K562 (cell line): ENCODE measurements at regions not wholly inside any gene's neighbourhood (a gene's known extent, or its start where the extent isn't known, plus 50 kb on each side); places are given as distances from the start of the nearest gene placed in this dataset.

ENCODE experiments used
- ATAC-seq: fragments of 200-7000 bp; cut with Tn5 transposase; 3 replicates; pipeline ENCODE4 v1.9.1; 2020; ENCODE audit warnings: moderate library complexity
- BruUV-seq: library from RNA; stranded (reverse); fragments of 400-500 nt; replicated peaks from 2 replicates; lab custom pipeline; 2021; lab: Mats Ljungman, UMichigan
- CTCF ChIA-PET: fragments of 300-600 bp; formaldehyde crosslinking; extraction: SDS; loops from one replicate; lab custom pipeline; 2021; ENCODE audit warnings: low intra/inter-chr PET ratio; lab: Yijun Ruan, JAX
- POLR2A ChIA-PET: fragments of 300-600, 350-650 bp; sonication (Branson Sonifier 250); formaldehyde crosslinking; extraction: SDS; loops from one replicate; lab custom pipeline; 2021; ENCODE audit warnings: antibody characterized with exemption, inconsistent platforms; lab: Yijun Ruan, JAX
- DNase-seq, 4 experiments: peaks; one replicate each; pipeline versions ENCODE4 v3.0.0 to v3.0.0-alpha.2; 2011 to 2018; ENCODE audit warnings: low spot score in 3 of 4, mixed read lengths in 3 of 4; ENCODE audit errors: extremely low read depth in 1 of 4
- FAIRE-seq: peaks from 2 replicates; lab custom pipeline; 2011; peaks lifted over from hg19 to GRCh38; lab: Jason Lieb, UNC
- H2AFZ ChIP-seq: 2 replicates; pipeline ENCODE4 v1.6.0; 2011; ENCODE audit warnings: low read depth, low read length, control low read depth, inconsistent platforms
- H3K27ac ChIP-seq: fragments of 200-600 bp; 3 replicates; pipeline ENCODE4 v1.8.0; 2011; ENCODE audit warnings: low read depth, mild to moderate bottlenecking, control low read depth, inconsistent platforms, low read length, moderate library complexity, mixed read lengths; ENCODE audit errors: extremely low read depth
- H3K27me3 ChIP-seq, 2 experiments: fragments of 300-600 bp in 1 of 2; 2 replicates in 1 of 2; 3 replicates in 1 of 2; pipeline versions ENCODE4 v1.6.0 to v1.8.0; 2011; ENCODE audit warnings: inconsistent platforms in 2 of 2, low read length in 2 of 2, mild to moderate bottlenecking in 1 of 2, mixed read lengths in 1 of 2, moderate library complexity in 1 of 2; ENCODE audit not compliant: control insufficient read depth in 2 of 2, insufficient read depth in 2 of 2
- H3K36me3 ChIP-seq: fragments of 300-600 bp; 3 replicates; pipeline ENCODE4 v1.8.0; 2011; ENCODE audit warnings: mild to moderate bottlenecking, low read length, inconsistent platforms; ENCODE audit not compliant: control insufficient read depth, insufficient read depth
- H3K4me1 ChIP-seq, 2 experiments: fragments of 200-600 bp in 1 of 2; replicated peaks in 1 of 2; 2 replicates in 1 of 2; 3 replicates in 1 of 2; pipeline versions ENCODE4 v1.5.1 to v1.8.0; 2011; ENCODE audit warnings: inconsistent platforms in 2 of 2, low read length in 2 of 2, mild to moderate bottlenecking in 1 of 2, mixed read lengths in 1 of 2, moderate library complexity in 1 of 2; ENCODE audit not compliant: control insufficient read depth in 2 of 2, insufficient read depth in 2 of 2
- H3K4me2 ChIP-seq: 2 replicates; pipeline ENCODE4 v1.6.1; 2011; ENCODE audit warnings: low read length, control low read depth, inconsistent platforms, mixed read lengths; ENCODE audit not compliant: insufficient read depth
- H3K4me3 ChIP-seq: fragments of 200-600 bp; sonication (generic), shearing (Covaris generic); 2 replicates; pipeline ENCODE4 v1.5.1; 2016; ENCODE audit warnings: control low read depth, inconsistent platforms
- H3K79me2 ChIP-seq: fragments of 200-600 bp; 3 replicates; pipeline ENCODE4 v1.8.0; 2011; ENCODE audit warnings: low read length, inconsistent platforms; ENCODE audit not compliant: control insufficient read depth, insufficient read depth
- H3K9ac ChIP-seq, 2 experiments: 2 replicates each; pipeline versions ENCODE4 v1.6.0 to v1.6.1; 2011; ENCODE audit warnings: low read depth in 2 of 2, low read length in 2 of 2, control low read depth in 1 of 2, inconsistent platforms in 1 of 2, mild to moderate bottlenecking in 1 of 2, mixed read lengths in 1 of 2; ENCODE audit not compliant: insufficient read depth in 1 of 2
- H3K9me1 ChIP-seq: one replicate; pipeline ENCODE4 v1.6.0; 2011; ENCODE audit warnings: inconsistent platforms, mild to moderate bottlenecking, low read length, moderate library complexity; ENCODE audit not compliant: control insufficient read depth, insufficient read depth
- H3K9me3 ChIP-seq: replicated peaks from 2 replicates; pipeline ENCODE4 v1.5.1; 2011; ENCODE audit warnings: low read depth, low read length, inconsistent platforms; ENCODE audit not compliant: control insufficient read depth, insufficient read depth
- H4K20me1 ChIP-seq: replicated peaks from 2 replicates; pipeline ENCODE4 v1.6.1; 2011; ENCODE audit warnings: low read length, inconsistent platforms, mixed read lengths; ENCODE audit not compliant: control insufficient read depth, insufficient read depth
- FOXO4 ChIP-seq: fragments of 450-650 bp; formaldehyde crosslinking; IDR thresholded peaks from 2 replicates; pipeline ENCODE4 v1.4.0; 2020; ENCODE audit warnings: mild to moderate bottlenecking, moderate library complexity
- GTF2F1 ChIP-seq: IDR thresholded peaks from 2 replicates; pipeline ENCODE4 v1.6.1; 2011; ENCODE audit warnings: low read depth, low read length, improper control_type of control experiment
- HES1 ChIP-seq: fragments of 450-650 bp; IDR thresholded peaks from 2 replicates; pipeline ENCODE4 v1.6.1; 2016; ENCODE audit warnings: low read depth, mild to moderate bottlenecking, moderate library complexity
- MNT ChIP-seq, 2 experiments: fragments of 450-650 bp; conservative IDR thresholded peaks; 2 replicates each; pipeline ENCODE4 v1.6.1; 2017; ENCODE audit warnings: mild to moderate bottlenecking in 2 of 2, moderate library complexity in 2 of 2
- NFE2L1 ChIP-seq: fragments of 450-650 bp; IDR thresholded peaks from 2 replicates; pipeline ENCODE4 v1.6.1; 2016; ENCODE audit warnings: missing genetic modification characterization, low read depth, mild to moderate bottlenecking, missing compliant biosample characterization, moderate library complexity, borderline replicate concordance
- SAFB ChIP-seq: fragments of 200-400 bp; formaldehyde crosslinking; IDR thresholded peaks from 2 replicates; pipeline ENCODE4 v1.6.1; 2017; ENCODE audit warnings: low read depth, low read length, borderline replicate concordance
- SAFB2 ChIP-seq: fragments of 200-400 bp; formaldehyde crosslinking; IDR thresholded peaks from 2 replicates; pipeline ENCODE4 v1.6.1; 2018; ENCODE audit warnings: borderline replicate concordance, low read length, low read depth, moderate library complexity; ENCODE audit not compliant: severe bottlenecking
- U2AF1 ChIP-seq: fragments of 200-400 bp; formaldehyde crosslinking; optimal IDR thresholded peaks from 2 replicates; pipeline ENCODE3; 2017; ENCODE audit warnings: mild to moderate bottlenecking, low read depth, low read length, moderate library complexity
- ZNF79 ChIP-seq: fragments of 250-450 bp; sonication (Bioruptor Pico); IDR thresholded peaks from 2 replicates; pipeline ENCODE4 v1.4.0; 2020; ENCODE audit warnings: low read depth, mild to moderate bottlenecking, moderate library complexity
- WGBS: fragments of 100-300 bp; shearing (Covaris generic); methylation state at CpG from one replicate; pipeline ENCODE4 v1.1.6; 2016; ENCODE audit warnings: low coverage, mixed read lengths; ENCODE audit not compliant: insufficient coverage; ENCODE audit errors: missing lambda C conversion rate; 5-methylcytosine and 5-hydroxymethylcytosine counted together
- in situ Hi-C: fragments of 300-500 bp; cut with MboI; formaldehyde crosslinking; loops from 4 replicates; pipeline ENCODE4 v1.15.0; 2018; ENCODE audit warnings: inconsistent platforms, mixed read lengths
- intact Hi-C: fragments of 100-400 bp; cut with micrococcal nuclease; formaldehyde crosslinking; loops from 2 replicates; pipeline ENCODE4 v1.14.2; 2022

GRCh38 chr20:61191096-61191495 lies 61.0 kb upstream of the CDH4 start:
- no peak for FAIRE-seq
- intact Hi-C loops (no loop called here), in situ Hi-C loops (no loop called here)
- no peak for DNase-seq
- no peak overlapping the region for H3K4me2 ChIP-seq
- H4K20me1 ChIP-seq: no peaks in the 10 kb centered on the region
- H3K27me3 ChIP-seq: peaks cover 3 to 20% of the 10 kb centered on the region in 2 experiments; a peak in 3 of 5 replicates
- no peak overlapping the region for H3K9ac ChIP-seq
- no peaks in the 10 kb centered on the region for H3K79me2 ChIP-seq
- no peaks in the 10 kb centered on the region for H3K9me1 ChIP-seq
- WGBS: 2% methylated on average over 8 of the region's 9 CpGs
- H3K4me3 ChIP-seq: no peak overlapping the region
- no peaks in the 10 kb centered on the region for H3K9me3 ChIP-seq
- CTCF ChIA-PET: no interaction called here
- BruUV-seq: no TSS peak
- H2AFZ ChIP-seq: no peak overlapping the region
- ATAC-seq: no peak
- POLR2A ChIA-PET: no interaction called here
- no peaks in the 10 kb centered on the region for H3K36me3 ChIP-seq
- no peaks in the 10 kb centered on the region for H3K4me1 ChIP-seq
- no peak overlapping the region for H3K27ac ChIP-seq
- TF ChIP-seq SAFB (no peak), MNT (conservative IDR thresholded peaks at IDR 0.05) (no peak), FOXO4 (no peak), ZNF79 (CRISPR knock-in tag) (no peak), HES1 (no peak), NFE2L1 (tag) (no peak), U2AF1 (no peak), GTF2F1 (no peak), SAFB2 (no peak)
